ENCODE measurements at regions not wholly inside any gene's neighbourhood (a gene's known extent, or its start where the extent isn't known, plus 50 kb on each side); places are given as distances from the start of the nearest gene placed in this dataset.

GRCh38 chr2:2701813-2702212 lies 370.7 kb upstream of the MYT1L start:
- TF ChIP-seq CTCF (IDR thresholded peaks at IDR 0.05; ENCODE audit: low read length) (no peak), EZH2phosphoT487 (IDR thresholded peaks at IDR 0.05; ENCODE audit: low read length) (no peak), EZH2 (optimal IDR thresholded peaks at IDR 0.05; ENCODE audit: low read depth, low read length) (no peak)

All from MM.1S (cell line).